GM20000 (cell line): ENCODE measurements at regions not wholly inside any gene's neighbourhood (a gene's known extent, or its start where the extent isn't known, plus 50 kb on each side); places are given as distances from the start of the nearest gene placed in this dataset.
A peak's percentile ranks its signal among the peaks of the same experiment; 100 is the strongest.

ENCODE experiments used
- DNase-seq: peaks from one replicate; pipeline ENCODE4 v3.0.0; 2012; ENCODE audit warnings: low spot score
- TF ChIP-seq, protein P1 (sequence below): IDR thresholded peaks from 2 replicates; pipeline ENCODE4 v1.5.1; 2012; ENCODE audit warnings: mild to moderate bottlenecking, control low read depth; ENCODE audit errors: extremely low read depth, missing control alignments

- TF ChIP-seq, protein P1, sequence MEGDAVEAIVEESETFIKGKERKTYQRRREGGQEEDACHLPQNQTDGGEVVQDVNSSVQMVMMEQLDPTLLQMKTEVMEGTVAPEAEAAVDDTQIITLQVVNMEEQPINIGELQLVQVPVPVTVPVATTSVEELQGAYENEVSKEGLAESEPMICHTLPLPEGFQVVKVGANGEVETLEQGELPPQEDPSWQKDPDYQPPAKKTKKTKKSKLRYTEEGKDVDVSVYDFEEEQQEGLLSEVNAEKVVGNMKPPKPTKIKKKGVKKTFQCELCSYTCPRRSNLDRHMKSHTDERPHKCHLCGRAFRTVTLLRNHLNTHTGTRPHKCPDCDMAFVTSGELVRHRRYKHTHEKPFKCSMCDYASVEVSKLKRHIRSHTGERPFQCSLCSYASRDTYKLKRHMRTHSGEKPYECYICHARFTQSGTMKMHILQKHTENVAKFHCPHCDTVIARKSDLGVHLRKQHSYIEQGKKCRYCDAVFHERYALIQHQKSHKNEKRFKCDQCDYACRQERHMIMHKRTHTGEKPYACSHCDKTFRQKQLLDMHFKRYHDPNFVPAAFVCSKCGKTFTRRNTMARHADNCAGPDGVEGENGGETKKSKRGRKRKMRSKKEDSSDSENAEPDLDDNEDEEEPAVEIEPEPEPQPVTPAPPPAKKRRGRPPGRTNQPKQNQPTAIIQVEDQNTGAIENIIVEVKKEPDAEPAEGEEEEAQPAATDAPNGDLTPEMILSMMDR = no peak
- no peak for DNase-seq
Measured at GRCh38 chr5:155938051-155938450, 388.9 kb upstream of the SGCD start.

DNA sequence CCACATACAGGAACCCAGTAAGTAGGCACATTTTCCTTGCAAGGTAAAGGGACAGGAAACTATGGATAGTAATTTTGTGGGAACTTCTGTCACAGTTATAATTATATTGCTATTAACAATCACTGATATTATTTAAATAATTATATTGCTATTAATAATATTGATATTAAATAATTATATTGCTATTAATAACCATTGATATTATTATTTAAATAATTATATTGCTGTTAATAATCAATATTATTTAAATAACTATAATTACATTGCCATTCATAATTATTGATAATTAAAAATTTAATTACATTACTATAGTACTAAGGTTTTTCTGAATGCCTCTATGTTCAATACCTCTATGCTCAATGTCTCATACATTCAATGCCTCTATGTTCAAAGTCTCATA, 385.6 kb upstream of the SGCD start:
- TF ChIP-seq, protein P1 = no peak
- DNase-seq = no peak

DNA sequence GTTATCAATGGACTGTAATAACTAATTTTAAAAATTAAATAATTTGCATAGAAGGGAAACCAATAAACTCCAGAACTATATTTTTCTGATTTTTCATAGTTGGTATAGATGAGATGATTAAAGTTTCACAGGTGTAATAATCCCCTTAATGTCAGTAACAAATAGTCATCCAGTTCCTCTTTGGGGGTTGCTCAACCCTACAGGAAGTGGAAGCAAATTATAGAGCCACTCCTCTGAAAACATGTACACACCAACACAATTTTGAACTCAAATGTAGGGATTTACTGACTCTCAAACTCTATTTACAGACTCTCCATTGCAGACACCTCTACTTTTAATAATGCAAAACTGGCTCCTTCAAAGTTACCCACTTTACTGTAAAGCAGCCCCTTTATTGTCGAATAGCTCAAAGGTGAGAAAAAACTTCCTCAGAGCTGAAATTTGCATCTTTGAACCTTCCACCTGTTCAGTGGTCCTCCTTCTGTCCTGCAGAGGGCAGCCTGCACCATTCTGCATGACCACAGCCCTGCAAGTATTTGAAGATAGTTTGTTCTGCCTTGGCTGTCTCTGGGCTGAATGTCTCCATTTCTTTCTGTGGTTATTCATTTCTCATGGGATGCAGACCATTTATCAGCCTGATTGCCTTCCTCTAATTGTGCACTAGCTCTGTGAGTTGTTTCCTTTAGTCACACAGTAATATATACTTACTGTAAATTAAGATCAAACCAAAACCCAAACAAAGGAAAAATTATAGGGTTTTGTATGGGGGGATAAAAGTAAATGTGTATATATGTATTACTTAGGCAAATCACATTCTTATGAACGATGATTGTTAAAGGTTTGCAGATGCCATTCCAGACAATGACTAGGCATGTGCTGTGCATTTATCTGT, 383.2 kb upstream of the SGCD start:
- DNase-seq = peak; percentile 56
- TF ChIP-seq, protein P1 = peak; percentile 77

- no peak for DNase-seq
- TF ChIP-seq, protein P1 = no peak
Measured at GRCh38 chr5:155947394-155948062, 379.4 kb upstream of the SGCD start.

GRCh38 chr5:155948576-155948975, 378.4 kb upstream of the SGCD start:
- TF ChIP-seq, protein P1 = no peak
- no peak for DNase-seq

- TF ChIP-seq, protein P1 = no peak
Measured at GRCh38 chr5:155952486-155953089, 374.4 kb upstream of the SGCD start.

DNA sequence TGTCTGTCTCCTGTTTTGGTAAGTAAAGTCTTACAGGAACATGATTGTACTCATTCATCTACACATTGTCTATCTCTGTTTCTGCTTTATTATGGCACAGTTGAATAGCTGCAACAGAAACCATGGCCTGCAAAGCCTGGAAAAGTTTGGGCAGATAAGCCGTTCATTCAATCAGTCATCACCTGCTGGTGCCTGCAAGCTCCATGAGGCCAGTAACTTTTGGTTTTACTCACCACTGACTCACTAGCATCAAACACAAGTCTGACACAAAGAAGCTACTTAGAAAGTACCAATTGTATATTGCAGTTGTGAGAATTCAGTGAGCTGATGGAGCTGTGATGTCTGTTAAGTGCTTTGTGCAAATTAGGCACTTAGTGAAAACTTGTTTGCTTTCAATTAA, 373.6 kb upstream of the SGCD start:
- TF ChIP-seq, protein P1 = no peak
- no peak for DNase-seq

More at GRCh38 chr5:155952486-155953089, 374.4 kb upstream of the SGCD start:
- no peak for DNase-seq
